H1 (cell line): ENCODE measurements at regions not wholly inside any gene's neighbourhood (a gene's known extent, or its start where the extent isn't known, plus 50 kb on each side); places are given as distances from the start of the nearest gene placed in this dataset.

Experiments used
- CREB1 ChIP-seq: IDR thresholded peaks from 2 replicates; pipeline ENCODE4 v1.6.1; 2012; ENCODE audit warnings: inconsistent platforms
- GTF2F1 ChIP-seq: IDR thresholded peaks from 2 replicates; pipeline ENCODE4 v1.6.1; 2012; ENCODE audit warnings: low read depth, low read length, improper control_type of control experiment, borderline replicate concordance
- MAFK ChIP-seq: IDR thresholded peaks from 2 replicates; pipeline ENCODE4 v1.6.1; 2012; ENCODE audit warnings: low read depth, mild to moderate bottlenecking, improper control_type of control experiment, low read length
- POLR2AphosphoS5 ChIP-seq: IDR thresholded peaks from 2 replicates; pipeline ENCODE4 v1.6.1; 2011; ENCODE audit warnings: low read depth, low read length
- SIX5 ChIP-seq: IDR thresholded peaks from 2 replicates; pipeline ENCODE4 v1.6.1; 2011; ENCODE audit warnings: mild to moderate bottlenecking, low read depth, low read length
- TF ChIP-seq, protein P1 (sequence below): IDR thresholded peaks from 2 replicates; pipeline ENCODE4 v1.6.1; 2011; ENCODE audit warnings: low read length, improper control_type of control experiment
- TF ChIP-seq, protein P2 (sequence below), 3 experiments: IDR thresholded peaks; 1 replicate in 2 of 3; 2 replicates in 1 of 3; pipeline versions ENCODE4 v1.5.1 to v1.6.1; 2011; ENCODE audit warnings: low read length in 3 of 3, mild to moderate bottlenecking in 3 of 3, inconsistent platforms in 2 of 3, low read depth in 1 of 3, moderate library complexity in 1 of 3; ENCODE audit not compliant: insufficient read depth in 1 of 3; ENCODE audit errors: control extremely low read depth in 1 of 3

DNA sequence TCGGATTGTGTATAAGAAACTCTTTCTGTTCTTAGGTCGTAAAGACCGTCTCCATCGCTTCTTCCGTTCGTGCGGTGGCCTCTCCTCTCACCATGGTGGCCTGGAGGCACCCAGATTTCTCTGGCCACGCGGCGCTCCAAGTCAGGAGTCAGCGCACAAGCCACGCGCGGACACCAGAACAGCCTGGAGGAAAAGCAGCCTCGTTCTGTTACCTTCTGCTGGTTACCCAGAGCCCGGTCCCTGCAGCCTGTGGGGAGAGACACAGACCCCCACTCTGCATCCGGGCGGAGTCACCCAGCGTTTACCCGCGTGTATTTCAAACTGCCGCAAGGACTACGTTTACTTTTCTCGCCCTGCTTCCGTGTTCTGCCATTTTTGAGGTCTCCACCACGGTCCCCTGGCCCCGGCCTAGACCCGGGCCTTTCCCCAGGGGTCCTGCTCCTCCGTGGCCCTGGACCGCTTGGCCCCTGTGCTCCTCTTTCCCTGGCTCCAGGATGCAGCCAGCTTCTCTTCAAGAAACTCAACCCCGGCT lies 776.1 kb downstream of the BRD1 start (continued):
- TF ChIP-seq, protein P1, sequence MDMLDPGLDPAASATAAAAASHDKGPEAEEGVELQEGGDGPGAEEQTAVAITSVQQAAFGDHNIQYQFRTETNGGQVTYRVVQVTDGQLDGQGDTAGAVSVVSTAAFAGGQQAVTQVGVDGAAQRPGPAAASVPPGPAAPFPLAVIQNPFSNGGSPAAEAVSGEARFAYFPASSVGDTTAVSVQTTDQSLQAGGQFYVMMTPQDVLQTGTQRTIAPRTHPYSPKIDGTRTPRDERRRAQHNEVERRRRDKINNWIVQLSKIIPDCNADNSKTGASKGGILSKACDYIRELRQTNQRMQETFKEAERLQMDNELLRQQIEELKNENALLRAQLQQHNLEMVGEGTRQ = no peak
- TF ChIP-seq, protein P2, sequence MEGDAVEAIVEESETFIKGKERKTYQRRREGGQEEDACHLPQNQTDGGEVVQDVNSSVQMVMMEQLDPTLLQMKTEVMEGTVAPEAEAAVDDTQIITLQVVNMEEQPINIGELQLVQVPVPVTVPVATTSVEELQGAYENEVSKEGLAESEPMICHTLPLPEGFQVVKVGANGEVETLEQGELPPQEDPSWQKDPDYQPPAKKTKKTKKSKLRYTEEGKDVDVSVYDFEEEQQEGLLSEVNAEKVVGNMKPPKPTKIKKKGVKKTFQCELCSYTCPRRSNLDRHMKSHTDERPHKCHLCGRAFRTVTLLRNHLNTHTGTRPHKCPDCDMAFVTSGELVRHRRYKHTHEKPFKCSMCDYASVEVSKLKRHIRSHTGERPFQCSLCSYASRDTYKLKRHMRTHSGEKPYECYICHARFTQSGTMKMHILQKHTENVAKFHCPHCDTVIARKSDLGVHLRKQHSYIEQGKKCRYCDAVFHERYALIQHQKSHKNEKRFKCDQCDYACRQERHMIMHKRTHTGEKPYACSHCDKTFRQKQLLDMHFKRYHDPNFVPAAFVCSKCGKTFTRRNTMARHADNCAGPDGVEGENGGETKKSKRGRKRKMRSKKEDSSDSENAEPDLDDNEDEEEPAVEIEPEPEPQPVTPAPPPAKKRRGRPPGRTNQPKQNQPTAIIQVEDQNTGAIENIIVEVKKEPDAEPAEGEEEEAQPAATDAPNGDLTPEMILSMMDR (IDR thresholded peaks at IDR 0.05; ENCODE audit: control extremely low read depth in 1 of 3, insufficient read depth in 1 of 3, low read depth in 1 of 3, low read length in 3 of 3) = no peak
- no peak for TF ChIP-seq SIX5
- no peak for TF ChIP-seq GTF2F1
- TF ChIP-seq POLR2AphosphoS5 = no peak
- TF ChIP-seq CREB1 = no peak
- no peak for TF ChIP-seq MAFK
